Gastroesophageal sphincter (tissue), 3 donors: ENCODE measurements at regions not wholly inside any gene's neighbourhood (a gene's known extent, or its start where the extent isn't known, plus 50 kb on each side); places are given as distances from the start of the nearest gene placed in this dataset.

ENCODE experiments used
- CTCF ChIP-seq, 4 experiments: fragments of 200-600 bp in 2 of 4; fragments of 450-650 bp in 2 of 4; sonication (generic) in 1 of 4; IDR thresholded peaks; one replicate each; pipeline ENCODE4 v1.5.1; 2017 to 2019; ENCODE audit warnings: antibody characterized with exemption in 4 of 4, mild to moderate bottlenecking in 2 of 4, moderate library complexity in 2 of 4
- POLR2A ChIP-seq, 2 donors: fragments of 450-650 bp; IDR thresholded peaks; one replicate each; pipeline ENCODE4 v1.6.1; 2017; ENCODE audit warnings: antibody characterized with exemption in 2 of 2, mild to moderate bottlenecking in 2 of 2, moderate library complexity in 1 of 2
- POLR2AphosphoS5 ChIP-seq: sonication (generic); formaldehyde crosslinking; IDR thresholded peaks from one replicate; pipeline ENCODE4 v1.6.1; 2017; ENCODE audit warnings: antibody characterized with exemption

DNA sequence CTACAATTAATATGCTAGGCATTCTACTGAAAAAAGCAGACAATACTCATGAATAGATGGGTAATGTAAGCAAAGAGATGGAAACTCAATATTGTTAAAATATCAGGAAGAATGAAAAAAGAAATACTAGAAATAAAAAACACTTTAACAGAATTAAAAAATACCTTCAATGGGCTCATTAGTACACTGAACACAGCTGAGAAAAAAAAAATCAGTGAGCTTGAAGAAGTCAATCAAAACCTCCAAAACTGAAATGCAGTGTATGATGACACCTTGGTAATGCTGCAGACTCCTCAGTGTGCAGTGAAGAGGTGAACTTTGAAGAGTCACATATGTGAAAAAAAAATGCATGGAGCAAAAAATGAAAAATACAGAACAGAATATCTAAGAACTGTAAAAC lies 227.2 kb downstream of the TMEM26 start:
- TF ChIP-seq CTCF (IDR thresholded peaks at IDR 0.05) (no peak), POLR2AphosphoS5 (no peak), POLR2A (IDR thresholded peaks at IDR 0.05) (no peak)
